ENCODE measurements at regions not wholly inside any gene's neighbourhood (a gene's known extent, or its start where the extent isn't known, plus 50 kb on each side); places are given as distances from the start of the nearest gene placed in this dataset.

DNA sequence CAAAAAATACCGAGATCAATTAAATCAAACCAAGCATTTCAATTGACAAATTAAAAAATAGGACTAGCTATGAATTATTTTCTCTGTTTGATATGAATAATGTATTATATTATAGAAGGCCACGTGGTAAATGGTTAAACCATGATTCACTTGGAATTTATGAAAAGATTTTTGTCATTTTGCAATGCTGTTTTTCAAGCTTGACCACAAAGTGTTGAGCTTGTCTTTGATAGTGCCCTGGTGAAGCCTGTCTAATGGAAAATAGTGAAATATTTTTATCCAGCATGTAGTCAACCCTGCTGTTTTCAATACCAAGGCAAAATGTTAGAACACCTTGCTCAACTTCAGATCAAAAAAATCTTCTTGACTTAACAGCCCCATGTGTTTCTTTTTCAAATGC, 288.0 kb upstream of the PRMT6 start:
- no peak for TF ChIP-seq CTCF (IDR thresholded peaks at IDR 0.05; ENCODE audit: extremely low read depth, insufficient read depth, missing control alignments)
- in situ Hi-C loops (cut with MboI; ENCODE audit: low pct_unique_long_range_greater_than_20kb, low sequenced_read_pairs, unreplicated experiment), result no loop called here
- DNase-seq (ENCODE audit: low spot score), result no peak

DNA sequence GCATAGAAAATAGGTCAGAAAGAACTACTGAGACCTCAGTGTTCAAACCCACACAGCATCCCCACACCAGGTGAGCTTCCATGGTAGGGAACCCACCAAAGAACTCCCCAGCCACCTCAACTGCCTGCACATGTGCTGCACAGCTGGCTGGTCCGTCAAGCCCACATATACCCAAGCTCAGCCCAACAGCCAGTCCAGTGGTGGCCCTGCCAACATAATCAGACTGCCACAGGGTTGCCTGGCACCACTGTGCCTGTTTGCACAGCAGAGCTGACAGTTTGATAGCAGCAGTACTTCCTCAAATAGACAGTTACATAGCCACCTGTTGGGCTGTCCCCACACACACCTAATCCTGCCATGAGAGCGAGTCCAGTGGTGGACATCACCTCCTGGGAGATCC, 283.3 kb upstream of the PRMT6 start:
- no peak for TF ChIP-seq CTCF (IDR thresholded peaks at IDR 0.05; ENCODE audit: extremely low read depth, insufficient read depth, missing control alignments)
- DNase-seq (ENCODE audit: low spot score), result no peak
- in situ Hi-C loops (cut with MboI; ENCODE audit: low pct_unique_long_range_greater_than_20kb, low sequenced_read_pairs, unreplicated experiment), result no loop called here

DNA sequence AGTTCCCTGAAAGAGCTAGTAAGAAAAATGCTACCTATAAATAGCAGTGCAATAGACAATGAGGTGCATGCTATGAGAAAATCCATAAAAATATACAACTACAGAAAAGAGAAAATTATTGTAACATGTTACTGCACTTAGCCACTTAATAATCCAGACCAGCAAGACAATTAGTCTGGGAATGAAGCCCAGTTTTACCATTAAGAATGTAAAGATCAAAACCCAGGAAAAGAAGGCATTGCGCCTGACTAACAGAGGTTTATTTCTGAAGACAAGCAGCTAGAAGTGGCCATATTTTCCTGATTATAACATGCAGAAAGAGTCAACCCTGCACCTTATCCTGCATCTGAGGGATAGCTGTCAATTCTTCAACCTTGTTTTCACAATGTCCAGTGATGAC, 276.4 kb upstream of the PRMT6 start:
- in situ Hi-C loops (cut with MboI; ENCODE audit: low pct_unique_long_range_greater_than_20kb, low sequenced_read_pairs, unreplicated experiment), result no loop called here
- no peak for DNase-seq (ENCODE audit: low spot score)
- no peak for TF ChIP-seq CTCF (IDR thresholded peaks at IDR 0.05; ENCODE audit: extremely low read depth, insufficient read depth, missing control alignments)

- no peak for TF ChIP-seq CTCF (IDR thresholded peaks at IDR 0.05; ENCODE audit: extremely low read depth, insufficient read depth, missing control alignments)
- in situ Hi-C loops (cut with MboI; ENCODE audit: low pct_unique_long_range_greater_than_20kb, low sequenced_read_pairs, unreplicated experiment), result no loop called here
- DNase-seq (ENCODE audit: low spot score), result no peak
These were observed 275.5 kb upstream of the PRMT6 start for GRCh38 chr1:106780806-106781569.

DNA sequence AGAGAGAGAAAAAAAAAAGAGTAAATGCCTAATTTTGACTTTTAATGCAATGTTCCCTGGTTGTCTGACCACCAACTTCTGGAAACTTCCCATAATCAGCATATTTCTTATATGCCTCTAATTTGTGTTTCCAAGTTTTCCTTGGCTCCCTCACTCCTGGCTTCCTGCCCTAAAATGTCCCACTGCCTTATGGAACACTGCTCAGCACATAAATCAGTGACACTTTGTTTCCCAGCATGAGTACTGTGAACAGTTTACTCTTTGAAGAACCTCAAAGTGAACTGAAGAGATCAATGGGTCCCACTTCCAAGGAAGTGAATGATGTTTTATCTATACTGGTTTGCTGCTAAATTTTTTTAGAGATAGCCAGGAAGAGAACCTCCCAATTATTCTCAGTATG, 271.3 kb upstream of the PRMT6 start:
- TF ChIP-seq CTCF (IDR thresholded peaks at IDR 0.05; ENCODE audit: extremely low read depth, insufficient read depth, missing control alignments), result no peak
- DNase-seq (ENCODE audit: low spot score), result no peak
- in situ Hi-C loops (cut with MboI; ENCODE audit: low pct_unique_long_range_greater_than_20kb, low sequenced_read_pairs, unreplicated experiment), result no loop called here

DNA sequence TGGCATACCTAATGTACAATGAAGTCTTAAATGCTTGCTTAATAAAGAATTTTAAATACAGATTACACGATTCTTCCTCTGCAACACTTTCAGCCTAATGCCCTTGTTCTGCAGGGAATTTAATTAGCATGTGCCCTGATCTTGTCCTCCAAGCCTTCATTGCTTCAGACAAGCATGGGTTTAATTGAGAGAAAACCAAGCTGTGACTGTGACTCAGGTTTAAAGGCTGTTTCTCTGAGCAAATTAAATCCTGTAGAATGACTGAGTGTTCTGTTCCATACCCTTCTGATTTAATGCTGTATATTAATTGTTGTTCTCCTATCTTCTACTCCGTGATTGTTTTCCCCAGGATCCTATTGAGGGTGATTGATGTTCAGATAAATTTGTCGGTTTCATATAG, 269.0 kb upstream of the PRMT6 start:
- no peak for DNase-seq (ENCODE audit: low spot score)
- TF ChIP-seq CTCF (IDR thresholded peaks at IDR 0.05; ENCODE audit: extremely low read depth, insufficient read depth, missing control alignments), result no peak
- in situ Hi-C loops (cut with MboI; ENCODE audit: low pct_unique_long_range_greater_than_20kb, low sequenced_read_pairs, unreplicated experiment), result no loop called here

Measured in GM13977 (cell line).